ENCODE measurements at regions not wholly inside any gene's neighbourhood (a gene's known extent, or its start where the extent isn't known, plus 50 kb on each side); places are given as distances from the start of the nearest gene placed in this dataset.

DNA sequence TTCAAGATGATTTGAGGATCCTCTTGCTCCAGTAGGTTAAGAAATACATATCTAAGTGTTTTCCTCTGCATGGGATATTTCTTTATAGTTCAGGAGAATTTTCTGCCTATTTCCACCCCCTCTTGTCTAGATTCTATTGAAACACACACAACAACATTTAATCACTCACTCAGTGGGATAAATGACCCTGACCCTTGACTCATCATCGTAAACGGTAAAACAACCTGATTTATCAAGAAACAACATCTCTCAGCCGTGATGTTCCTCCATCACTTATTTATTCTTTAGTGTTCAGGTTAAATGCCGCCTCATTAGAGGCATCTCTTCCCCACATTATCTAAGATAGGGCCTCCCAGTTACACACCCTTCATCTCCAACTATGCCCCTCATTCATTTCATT lies 208.7 kb upstream of the FMN2 start (continued):
- TF ChIP-seq, protein P1, sequence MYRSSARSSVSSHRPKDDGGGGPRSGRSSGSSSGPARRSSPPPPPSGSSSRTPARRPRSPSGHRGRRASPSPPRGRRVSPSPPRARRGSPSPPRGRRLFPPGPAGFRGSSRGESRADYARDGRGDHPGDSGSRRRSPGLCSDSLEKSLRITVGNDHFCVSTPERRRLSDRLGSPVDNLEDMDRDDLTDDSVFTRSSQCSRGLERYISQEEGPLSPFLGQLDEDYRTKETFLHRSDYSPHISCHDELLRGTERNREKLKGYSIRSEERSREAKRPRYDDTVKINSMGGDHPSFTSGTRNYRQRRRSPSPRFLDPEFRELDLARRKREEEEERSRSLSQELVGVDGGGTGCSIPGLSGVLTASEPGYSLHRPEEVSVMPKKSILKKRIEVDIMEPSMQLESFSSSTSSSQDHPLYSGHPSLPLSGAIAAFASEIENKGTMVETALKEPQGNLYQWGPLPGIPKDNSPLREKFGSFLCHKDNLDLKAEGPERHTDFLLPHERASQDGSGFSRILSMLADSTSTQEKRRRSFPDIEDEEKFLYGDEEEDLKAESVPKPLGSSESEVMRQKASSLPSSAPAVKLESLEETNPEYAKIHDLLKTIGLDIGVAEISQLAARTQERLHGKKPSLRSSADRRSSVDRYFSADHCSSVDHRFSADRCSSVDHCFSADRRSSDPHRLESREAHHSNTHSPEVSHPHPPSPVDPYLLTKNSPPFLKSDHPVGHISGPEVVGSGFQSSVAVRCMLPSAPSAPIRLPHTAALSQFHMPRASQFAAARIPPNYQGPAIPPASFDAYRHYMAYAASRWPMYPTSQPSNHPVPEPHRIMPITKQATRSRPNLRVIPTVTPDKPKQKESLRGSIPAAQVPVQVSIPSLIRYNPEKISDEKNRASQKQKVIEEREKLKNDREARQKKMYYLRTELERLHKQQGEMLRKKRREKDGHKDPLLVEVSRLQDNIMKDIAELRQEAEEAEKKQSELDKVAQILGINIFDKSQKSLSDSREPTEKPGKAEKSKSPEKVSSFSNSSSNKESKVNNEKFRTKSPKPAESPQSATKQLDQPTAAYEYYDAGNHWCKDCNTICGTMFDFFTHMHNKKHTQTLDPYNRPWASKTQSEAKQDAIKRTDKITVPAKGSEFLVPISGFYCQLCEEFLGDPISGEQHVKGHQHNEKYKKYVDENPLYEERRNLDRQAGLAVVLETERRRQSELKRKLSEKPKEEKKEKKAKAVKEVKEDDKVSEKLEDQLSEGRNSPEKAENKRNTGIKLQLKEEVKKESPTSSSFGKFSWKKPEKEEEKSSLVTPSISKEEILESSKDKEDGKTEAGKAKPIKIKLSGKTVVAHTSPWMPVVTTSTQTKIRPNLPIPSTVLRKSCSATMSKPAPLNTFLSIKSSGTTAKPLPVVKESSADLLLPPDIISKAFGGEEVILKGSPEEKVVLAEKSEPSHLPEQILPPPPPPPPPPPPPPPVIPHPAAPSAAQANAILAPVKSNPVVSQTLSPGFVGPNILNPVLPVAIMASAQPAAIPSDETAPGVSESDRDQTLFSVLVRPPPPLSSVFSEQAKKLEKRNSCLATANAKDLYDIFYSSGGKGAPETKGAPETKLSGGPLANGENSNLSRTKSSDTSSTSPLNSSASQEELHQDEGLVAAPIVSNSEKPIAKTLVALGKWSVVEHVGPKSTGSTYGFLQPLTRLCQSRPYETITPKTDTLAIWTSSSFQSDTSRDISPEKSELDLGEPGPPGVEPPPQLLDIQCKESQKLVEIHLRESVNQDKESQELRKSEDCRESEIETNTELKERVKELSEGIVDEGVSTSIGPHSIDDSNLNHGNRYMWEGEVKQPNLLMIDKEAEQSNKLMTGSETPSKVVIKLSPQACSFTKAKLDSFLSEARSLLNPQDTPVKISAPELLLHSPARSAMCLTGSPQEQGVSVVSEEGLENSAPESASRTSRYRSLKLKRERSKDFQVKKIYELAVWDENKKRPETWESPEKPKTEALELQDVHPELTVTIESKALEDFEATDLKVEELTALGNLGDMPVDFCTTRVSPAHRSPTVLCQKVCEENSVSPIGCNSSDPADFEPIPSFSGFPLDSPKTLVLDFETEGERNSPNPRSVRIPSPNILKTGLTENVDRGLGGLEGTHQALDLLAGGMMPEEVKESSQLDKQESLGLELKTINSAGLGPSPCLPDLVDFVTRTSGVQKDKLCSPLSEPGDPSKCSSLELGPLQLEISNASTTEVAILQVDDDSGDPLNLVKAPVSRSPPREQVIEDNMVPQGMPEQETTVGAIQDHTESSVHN (IDR thresholded peaks at IDR 0.05; ENCODE audit: borderline replicate concordance in 1 of 2, low read depth in 1 of 2), result no peak
- no peak for TF ChIP-seq ZNF217 (CRISPR knock-in tag; IDR thresholded peaks at IDR 0.05)
- TF ChIP-seq SMARCA4 (IDR thresholded peaks at IDR 0.05), result no peak
- no peak for TF ChIP-seq NUFIP1 (IDR thresholded peaks at IDR 0.05; ENCODE audit: partially characterized antibody)
- no peak for TF ChIP-seq HDGF (IDR thresholded peaks at IDR 0.05)
- no peak for TF ChIP-seq KAT2B (IDR thresholded peaks at IDR 0.05; ENCODE audit: low read depth, low read length)
- no peak for TF ChIP-seq SIN3A (IDR thresholded peaks at IDR 0.05; ENCODE audit: borderline replicate concordance in 2 of 2, control insufficient read depth in 1 of 2, low read depth in 2 of 2, low read length in 2 of 2)
- TF ChIP-seq ZNF274 (IDR thresholded peaks at IDR 0.05; ENCODE audit: borderline replicate concordance, low read depth, low read length), result no peak
- no peak for TF ChIP-seq ZBTB12 (CRISPR knock-in tag; IDR thresholded peaks at IDR 0.05)

Measured in K562 (cell line).